D721Med (cell line): ENCODE measurements at regions not wholly inside any gene's neighbourhood (a gene's known extent, or its start where the extent isn't known, plus 50 kb on each side); places are given as distances from the start of the nearest gene placed in this dataset.

Experiments
- DNase-seq: peaks from one replicate; pipeline ENCODE4 v3.0.0; 2011; ENCODE audit warnings: low spot score; ENCODE audit not compliant: insufficient read length
- FAIRE-seq: peaks from 2 replicates; lab custom pipeline; 2011; peaks lifted over from hg19 to GRCh38; lab: Jason Lieb, UNC
- CTCF ChIP-seq: IDR thresholded peaks from 2 replicates; pipeline ENCODE4 v1.5.1; 2012; ENCODE audit warnings: mild to moderate bottlenecking, control low read depth; ENCODE audit not compliant: insufficient read depth; ENCODE audit errors: missing control alignments

DNA sequence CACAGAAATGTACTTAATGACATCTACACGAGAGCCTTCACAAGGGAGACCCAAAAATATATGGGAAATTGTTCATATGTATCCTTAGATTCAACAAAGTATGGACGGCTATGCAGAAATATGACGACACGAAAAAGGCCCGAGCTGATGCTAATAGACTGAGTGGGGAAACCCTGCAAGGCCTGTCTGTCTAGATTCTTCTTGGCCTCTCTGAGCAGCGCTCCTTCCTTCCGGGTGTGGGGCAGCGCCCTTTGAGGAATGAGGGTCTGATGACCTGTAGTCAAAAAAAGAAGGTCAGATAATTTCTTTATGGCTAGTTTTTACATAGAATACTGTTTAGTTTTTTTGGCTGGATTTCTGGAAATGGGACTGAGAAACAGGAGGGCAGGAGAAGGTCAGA lies 192.8 kb upstream of the AKR1E2 start:
- FAIRE-seq = no peak
- no peak for DNase-seq
- no peak for TF ChIP-seq CTCF

- TF ChIP-seq CTCF = no peak
- DNase-seq (no peak), FAIRE-seq (no peak)
These were observed 193.2 kb upstream of the AKR1E2 start for GRCh38 chr10:4632757-4633156.

DNA sequence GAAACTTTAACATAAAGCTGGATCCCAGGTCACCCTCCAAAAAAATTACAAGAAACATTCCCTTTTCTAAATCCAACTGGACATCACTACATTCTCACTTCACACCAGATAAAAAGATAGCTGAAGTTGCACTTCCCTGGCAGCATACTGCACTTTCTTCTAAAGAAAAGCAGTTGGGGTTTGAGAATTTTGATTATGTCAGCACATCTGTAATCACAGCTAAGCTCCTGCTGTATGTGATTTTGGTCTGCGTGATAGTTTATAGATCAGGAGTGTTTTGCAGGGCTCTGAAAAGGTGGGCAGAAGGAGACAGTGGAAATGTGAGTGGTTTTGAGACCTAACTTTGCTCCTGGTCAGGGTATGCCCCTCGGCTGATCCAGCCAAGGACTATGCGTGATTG lies 199.1 kb upstream of the AKR1E2 start:
- TF ChIP-seq CTCF = no peak
- FAIRE-seq (no peak), DNase-seq (no peak)

- TF ChIP-seq CTCF = no peak
- DNase-seq = no peak
- no peak for FAIRE-seq
These were observed 202.1 kb upstream of the AKR1E2 start for GRCh38 chr10:4623757-4624420.

- no peak for DNase-seq
- TF ChIP-seq CTCF = no peak
- no peak for FAIRE-seq
These were observed 202.8 kb upstream of the AKR1E2 start for GRCh38 chr10:4623200-4623599.

- TF ChIP-seq CTCF = no peak
- FAIRE-seq (no peak), DNase-seq (no peak)
These were observed 203.6 kb upstream of the AKR1E2 start for GRCh38 chr10:4622384-4622783.

- TF ChIP-seq CTCF = no peak
- DNase-seq = no peak
- FAIRE-seq = no peak
These were observed 208.4 kb upstream of the AKR1E2 start for GRCh38 chr10:4617589-4617988.
